Embryonic facial prominence (tissue), 1 donor: ENCODE measurements at regions not wholly inside any gene's neighbourhood (a gene's known extent, or its start where the extent isn't known, plus 50 kb on each side); places are given as distances from the start of the nearest gene placed in this dataset.
"Not testable (repeated sequence)": the region's sequence is repeated elsewhere in the genome, so short reads cannot be mapped to it uniquely, and the experiment has no call there.

ENCODE experiments used
- DNase-seq: peaks from one replicate; pipeline ENCODE4 v3.0.0-alpha.2; 2016; ENCODE audit errors: extremely low spot score

DNA sequence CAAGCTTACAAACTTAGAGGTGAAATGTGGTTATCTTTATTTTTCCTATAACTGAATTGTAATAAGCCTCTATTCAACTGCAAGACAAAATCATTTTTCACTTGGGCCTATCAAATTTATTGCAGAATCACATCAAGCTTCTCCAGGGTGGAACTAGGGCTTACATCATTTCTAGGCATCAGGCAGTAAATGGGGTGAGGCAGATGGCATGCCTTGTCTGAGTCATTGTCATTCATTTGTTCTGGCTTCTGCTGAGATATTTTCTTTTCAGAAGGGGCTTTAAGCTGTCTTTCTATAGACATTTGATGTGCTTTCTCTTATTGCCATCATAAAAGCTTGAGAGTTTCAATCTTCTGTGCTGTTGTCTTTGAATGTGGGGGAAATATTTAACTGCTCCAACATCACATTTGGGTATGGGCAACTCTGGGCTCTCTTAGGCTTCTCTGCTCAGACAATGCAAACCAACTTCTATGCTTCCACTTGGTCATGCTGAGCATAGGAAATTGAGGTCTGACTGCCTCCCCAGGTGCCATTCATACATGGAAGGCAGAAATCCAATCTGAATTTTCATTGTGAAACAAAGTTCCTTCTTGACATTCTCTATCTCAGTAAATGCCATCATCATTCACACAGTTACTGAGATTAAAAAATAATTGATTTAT lies 225.8 kb upstream of the GIMD1 start:
- no peak for DNase-seq

DNA sequence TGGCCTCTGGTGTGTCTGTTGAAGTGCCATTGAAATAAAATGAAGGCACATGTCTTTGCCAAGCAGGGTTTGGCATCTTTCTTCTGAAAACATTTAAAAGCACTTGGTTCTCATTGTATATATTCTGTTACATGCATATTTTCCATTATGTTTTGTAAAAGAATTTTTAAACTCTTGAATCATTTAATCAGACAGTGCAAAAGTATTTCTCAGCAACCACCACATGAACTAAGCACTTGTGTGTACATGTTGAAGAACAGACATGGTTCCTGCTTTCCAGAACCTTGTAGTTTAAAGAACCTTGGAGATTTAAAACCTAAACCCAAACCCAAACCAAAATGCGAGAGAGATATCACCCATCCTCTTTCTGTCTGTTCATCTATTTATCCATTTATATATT lies 220.3 kb upstream of the GIMD1 start:
- DNase-seq, result peak; percentile 18

DNA sequence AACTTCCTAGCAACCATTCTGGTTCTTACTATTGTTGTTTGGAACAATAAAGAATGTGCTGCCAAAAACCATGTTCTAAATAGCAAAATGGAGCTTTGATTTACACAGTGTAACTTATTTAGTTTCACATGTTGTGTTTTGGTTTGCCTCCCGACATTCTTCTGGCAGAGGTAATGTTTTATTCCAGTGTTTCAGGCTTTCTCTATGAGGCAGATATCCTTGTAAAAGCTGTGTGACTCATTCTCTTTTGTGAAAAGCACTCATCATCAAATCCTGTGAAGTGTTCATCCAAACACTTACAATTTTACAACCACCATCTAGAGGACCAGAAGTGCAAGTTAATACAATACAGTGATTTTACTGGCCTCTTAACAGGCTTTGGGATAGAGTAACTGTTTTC lies 219.0 kb upstream of the GIMD1 start:
- no peak for DNase-seq

DNA sequence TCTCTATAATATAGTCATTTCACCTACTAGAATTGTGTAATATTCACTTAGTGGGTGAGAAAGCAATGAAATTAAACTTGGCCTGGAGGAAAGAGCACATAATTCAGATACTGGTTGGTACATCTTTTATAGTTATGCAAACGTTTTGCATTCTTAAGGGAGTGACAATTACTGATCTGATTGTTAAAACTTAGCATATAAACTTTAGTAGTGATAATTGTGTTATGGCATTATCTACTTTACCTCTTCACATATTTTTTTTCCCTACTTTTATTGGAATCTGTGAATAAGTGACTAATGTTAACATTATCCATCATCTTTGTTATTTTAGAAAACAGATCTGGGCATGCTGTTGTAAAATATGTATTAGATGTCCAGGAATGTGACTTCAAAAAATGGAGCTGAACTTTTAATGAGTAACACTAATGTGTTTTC lies 217.4 kb upstream of the GIMD1 start:
- DNase-seq, result no peak

DNA sequence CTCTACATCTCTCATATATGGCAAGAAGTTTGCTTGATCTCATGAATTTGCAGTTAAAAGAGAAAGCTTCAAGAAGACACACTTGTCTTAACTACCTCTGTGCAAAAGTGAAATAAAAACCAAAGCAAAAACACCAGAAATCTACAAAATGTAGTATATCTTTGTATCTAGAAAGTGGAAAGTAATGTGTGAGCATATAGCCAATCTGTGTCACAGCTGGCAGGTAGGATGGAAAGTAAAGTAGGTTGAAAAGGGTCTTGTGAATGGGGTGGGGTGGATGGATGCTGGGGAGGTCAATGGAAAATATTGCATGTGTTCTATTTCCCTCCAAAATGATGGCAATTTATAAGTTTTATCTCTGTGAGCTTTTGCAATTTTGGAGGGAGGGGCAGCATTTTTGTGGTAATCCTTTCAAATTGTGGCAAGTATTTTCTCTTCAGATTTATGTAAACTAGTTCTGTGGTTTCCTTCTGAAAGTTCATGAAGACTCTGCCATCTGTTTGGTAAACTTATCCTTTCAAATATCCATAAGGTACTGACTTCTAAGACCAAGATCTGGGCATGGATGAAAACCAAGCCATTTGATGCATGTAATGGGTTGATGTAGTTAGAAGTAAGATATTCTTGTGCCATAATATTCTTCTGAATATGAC lies 215.9 kb upstream of the GIMD1 start:
- no peak for DNase-seq

DNA sequence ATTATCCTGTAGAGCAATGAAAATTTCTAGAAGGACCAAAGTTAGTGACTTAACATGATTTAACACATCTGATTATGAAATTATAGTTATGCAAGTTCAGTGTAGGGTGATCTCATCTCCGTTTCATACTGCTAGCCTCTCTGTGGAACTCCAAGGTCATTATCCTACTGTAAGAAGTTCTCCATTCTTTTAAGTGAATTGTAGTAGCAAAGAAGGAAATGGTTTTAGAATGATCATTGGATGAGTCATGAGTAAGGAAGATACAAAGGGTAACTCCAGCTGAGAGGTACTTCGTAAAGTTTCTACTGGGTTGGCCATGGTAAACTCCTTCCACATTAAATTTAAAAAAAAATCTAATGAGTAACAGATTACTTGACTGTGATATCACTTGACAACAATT lies 215.0 kb upstream of the GIMD1 start:
- DNase-seq, result no peak

DNA sequence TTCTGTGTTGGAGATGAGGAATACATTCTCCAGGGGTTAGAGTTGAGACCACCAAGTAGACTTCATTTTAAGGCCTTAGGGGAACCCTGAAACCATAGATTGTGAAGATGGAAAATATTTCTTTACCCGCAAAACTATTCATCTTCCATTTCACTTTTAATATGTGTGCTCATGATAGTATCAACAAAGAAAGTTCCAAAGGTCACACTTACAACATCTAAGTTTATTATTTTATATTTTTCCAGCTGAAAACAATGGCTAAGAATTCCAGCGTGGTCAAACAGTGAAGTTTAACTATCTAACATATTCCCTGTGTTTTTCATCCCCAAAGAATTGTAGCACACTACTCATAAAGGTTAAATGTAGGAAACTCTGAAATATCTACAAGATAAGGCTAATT lies 214.5 kb upstream of the GIMD1 start:
- no peak for DNase-seq

DNA sequence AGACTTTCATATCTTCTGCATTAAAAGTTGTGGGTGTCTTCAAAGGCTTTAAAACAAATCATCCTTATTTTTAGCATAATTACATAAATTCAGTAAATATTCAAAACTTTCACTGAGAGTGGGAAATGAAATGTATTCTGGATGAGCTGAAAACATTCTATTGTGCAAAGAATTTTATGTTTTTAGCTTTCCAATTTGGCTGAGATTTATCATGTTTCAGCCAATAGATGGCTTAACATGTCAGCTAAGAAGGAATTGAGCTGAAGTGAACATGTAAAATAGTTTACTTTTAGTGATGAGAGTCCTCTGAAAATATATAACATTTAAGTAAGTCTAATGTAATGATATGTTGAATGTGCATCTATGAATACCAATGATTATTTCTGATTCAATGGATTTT lies 213.5 kb upstream of the GIMD1 start:
- DNase-seq, result no peak

DNA sequence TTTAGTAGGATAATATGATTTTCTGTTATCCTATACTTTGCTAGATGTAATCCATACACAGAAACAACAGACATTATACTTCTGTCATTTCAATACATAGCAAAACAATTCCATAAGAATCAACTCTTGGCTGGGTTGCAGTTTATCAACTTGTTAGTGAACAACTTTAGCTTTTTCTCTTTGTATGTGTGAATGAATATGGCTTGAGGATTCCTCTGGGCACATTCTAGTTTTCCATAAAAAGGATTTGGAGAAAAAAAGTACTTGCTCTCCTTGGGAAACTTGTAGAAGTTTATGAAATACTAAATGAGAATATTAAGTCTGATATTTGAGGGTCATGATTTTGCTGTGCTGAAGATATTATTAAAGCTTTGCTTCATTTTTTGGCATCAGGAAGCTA lies 210.7 kb upstream of the GIMD1 start:
- no peak for DNase-seq

DNA sequence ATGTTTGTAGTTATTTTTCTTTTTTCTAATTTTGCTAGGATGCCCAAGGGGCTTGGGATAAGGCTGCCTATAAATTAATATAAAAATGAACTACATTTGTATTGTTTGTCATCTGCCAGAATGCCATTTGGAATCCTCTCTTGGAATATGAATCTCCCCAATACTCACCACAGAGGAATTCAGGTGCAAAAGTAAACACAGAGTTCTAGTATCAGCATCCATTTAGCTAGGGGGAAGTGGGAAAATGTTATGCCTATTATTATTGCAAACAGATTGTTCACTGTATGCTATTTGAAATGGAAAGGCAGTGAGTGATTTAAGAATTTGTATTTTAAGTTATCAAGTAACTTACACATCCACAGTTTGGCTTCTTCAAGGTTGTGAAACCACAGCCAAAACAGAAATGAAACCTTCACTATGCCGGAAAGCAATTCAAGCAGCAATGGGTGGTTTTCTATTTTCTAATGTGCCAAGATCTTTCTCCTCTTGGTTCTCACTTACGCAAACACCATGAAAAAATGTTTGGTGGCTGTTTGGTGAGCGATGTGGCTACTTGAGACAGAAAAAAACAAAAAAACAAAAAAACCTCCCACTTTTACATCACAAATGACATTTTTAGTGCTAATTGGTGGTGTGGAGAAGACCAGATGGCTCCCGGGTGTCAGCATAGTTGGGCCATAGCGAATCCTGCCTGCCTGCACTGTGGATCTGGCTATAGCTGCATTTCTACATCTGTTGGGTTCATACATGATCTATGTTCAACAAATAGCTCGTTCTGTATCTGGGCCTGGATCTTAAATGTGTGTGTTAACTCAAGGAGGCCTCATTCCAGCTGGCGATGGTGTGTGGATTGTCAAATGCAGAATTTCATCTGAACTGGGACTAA lies 200.8 kb upstream of the GIMD1 start:
- DNase-seq, result no peak

DNA sequence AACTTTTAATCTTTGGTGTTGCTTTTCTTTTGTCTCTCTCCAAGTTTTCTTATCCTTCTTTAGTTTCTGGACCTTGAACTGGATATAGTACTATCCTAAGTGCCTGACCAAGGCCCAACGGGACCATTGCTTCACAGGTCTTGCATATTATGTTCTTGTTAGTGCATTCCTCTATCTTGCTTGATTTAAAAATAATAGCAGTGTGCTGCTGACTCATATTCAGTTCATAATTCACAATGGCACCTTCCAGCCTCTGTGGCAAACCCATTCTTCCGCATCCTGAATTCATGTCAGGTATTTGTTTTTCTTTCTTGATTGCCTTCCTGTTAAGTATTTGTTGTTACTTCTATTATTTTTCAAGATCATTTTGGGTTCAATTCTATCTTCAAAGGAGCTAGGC lies 197.1 kb upstream of the GIMD1 start:
- no peak for DNase-seq

DNA sequence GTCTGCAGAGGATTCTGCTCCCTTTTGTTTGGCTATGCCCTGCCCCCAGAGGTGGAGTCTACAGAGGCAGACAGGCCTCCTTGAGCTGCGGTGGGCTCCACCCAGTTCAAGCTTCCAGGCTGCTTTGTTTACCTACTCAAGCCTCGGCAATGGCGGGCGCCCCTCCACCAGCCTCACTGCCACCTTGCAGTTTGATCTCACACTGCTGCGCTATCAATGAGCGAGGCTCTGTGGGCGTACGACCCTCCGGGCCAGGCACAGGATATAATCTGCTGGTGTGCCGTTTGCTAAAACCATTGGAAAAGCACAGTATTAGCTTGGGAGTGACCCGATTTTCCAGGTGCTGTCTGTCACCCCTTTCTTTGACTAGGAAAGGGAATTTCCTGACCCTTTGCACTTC lies 195.1 kb upstream of the GIMD1 start:
- not testable (repeated sequence) for DNase-seq

DNA sequence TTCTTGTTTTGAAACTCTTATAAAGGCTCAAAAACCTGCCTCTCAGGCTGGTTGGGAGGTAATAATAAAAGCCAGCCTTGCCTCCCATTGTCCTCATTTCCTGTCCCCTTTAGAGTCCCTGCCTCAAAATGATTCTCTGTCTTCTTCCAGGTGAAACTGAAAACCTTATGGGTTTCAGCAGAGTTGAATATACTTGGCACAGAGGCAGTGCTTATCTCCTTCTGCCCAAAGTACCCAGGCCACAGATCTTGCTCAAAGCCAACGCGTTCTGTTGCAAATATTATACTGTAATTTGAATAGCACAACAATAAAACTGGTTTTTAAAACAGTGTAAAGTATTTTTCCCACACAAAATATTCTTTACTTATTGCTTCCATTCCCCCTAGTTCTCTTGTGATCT lies 183.1 kb upstream of the GIMD1 start:
- no peak for DNase-seq

DNA sequence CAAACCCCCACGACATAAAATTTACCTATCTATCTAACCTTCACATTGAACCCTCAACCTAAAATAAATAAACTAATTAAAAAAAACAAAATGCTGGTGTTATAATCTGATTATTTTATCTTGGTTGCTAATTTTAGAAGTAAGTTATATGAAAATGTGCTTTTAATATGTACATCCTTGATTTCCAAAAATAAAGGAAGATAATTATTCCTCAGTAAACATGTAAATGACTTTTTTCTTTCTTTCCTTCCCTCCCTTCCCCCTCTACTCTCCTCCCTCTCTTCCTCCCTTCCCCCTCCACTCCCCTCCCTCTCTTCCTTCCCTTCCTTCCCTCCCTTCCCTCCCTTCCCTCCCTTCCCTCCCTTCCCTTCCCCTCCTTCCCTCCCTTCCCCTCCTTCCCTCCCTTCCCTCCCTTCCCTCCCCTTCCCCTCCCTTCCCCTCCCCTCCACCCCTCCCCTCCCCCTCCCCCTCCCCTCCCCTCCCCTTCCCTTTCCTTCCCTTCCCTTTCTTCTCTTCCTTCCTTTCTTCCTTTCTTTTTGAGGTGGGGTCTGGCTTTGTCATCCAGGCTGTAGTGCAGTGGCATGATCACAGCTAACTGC lies 180.0 kb upstream of the GIMD1 start:
- no peak for DNase-seq

DNA sequence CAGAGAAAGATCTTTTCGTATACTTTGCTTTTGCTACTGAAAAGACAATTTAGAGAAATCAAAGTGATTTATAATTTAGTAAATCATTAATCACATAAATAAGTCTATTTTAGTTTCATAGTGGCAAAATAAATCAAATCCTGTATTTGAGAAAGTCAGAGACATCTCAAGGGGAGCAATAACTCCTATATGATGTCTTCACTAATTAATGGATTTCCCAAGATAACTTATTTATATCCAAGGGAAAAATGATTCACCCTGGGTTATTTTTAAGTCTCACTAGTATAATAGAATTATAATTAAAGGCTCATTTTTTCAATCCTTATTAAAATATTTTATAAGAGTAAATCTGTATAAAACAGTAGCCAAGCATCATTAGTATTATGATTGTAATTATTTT lies 177.8 kb upstream of the GIMD1 start:
- no peak for DNase-seq

DNA sequence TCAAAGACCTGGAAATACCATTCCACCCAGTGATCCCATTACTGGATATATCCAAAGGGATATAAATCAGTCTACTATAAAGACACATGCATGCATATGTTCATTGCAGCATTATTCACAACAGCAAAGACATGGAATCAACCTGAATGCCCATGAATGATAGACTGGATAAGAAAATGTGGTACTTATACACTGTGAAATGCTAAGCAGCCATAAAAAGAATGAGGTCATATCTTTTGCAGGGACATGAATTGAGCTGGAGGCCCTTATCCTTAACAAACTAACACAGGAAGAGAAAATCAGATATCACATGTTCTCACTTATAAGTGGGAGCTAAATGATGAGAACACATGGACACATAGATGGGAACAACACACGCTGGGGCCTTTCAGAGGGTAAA lies 174.0 kb upstream of the GIMD1 start:
- not testable (repeated sequence) for DNase-seq

DNA sequence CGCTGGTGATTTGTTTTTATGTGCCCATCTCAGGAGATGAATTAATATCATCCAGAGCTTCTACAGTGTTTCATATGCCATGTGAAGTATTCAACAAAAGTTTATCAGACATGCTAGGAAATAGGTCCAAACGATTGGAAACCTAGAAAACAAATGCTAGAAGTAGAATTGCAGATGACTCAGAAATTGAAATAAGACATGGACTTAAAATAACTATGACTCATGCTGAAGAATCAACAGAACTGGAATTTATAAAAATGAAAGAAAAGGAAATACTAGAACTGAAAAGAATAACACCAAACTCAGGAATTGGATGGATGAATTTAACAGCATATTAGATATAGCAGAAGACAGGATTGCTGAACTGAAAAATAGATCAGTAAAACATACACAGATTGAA lies 172.7 kb upstream of the GIMD1 start:
- DNase-seq, result no peak

DNA sequence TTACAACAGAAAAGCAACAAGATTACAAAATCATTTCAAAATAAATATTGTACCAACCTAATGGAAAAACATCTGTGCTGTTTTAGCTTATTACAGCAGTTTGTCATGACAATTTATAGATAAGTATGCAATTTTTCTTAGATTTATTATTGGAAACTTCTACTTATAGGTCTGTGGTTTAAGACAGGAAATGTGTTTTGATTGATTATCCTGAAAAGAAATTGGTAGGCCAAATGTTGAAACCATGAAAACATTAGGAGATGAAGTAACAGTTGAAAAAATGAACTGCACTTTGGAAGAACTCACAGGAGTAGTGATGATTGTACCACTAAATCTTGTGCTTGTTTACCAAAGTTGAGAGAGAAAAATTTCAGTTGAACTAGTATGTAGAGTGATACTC lies 162.2 kb upstream of the GIMD1 start:
- no peak for DNase-seq

DNA sequence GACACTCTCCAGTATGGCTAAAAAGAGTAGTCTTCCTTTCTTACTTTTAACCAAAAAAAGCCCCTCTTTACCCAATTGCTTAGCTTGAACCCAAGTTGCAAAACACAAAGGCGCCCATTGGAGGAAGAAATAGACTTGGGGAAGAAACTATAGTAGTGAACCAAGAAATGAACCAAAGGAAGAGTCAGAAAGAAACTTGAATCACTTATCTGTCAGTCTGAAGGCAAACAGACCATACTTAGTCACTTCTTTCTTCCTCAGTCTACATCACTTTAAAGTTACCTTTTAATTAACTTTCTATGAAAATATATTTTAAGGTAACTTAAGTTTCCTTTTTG lies 161.4 kb upstream of the GIMD1 start:
- DNase-seq, result no peak

DNA sequence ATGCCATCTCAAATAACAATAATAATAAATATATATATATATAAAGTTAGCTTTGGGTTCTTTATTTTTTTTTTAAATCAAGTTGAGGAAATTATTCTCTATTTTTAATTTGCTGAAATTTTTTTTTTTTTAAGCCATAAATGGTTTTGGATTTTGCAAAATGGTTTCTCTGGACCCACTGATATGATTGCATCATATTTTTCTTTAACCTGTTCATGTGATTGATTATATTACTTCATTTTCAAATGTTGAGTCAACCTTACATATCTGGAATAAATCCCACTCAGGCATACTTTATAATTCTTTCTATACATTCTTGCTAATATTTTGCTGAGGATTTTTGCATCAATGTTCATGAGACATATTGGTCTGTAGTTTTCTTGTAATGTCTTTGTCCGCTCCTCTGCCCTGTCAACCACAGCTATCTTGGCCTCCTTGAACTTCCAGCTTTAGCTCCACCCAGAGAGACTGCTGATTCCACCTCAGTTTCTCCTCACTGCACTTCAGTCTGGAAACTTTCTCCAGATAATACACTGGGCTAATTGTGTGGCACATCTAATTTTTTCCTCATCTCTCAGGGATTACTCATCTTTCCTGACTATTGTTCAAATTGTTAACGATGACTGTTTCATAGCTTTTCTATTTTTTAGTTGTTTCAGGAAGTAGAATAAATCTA lies 160.9 kb upstream of the GIMD1 start:
- DNase-seq, result no peak

DNA sequence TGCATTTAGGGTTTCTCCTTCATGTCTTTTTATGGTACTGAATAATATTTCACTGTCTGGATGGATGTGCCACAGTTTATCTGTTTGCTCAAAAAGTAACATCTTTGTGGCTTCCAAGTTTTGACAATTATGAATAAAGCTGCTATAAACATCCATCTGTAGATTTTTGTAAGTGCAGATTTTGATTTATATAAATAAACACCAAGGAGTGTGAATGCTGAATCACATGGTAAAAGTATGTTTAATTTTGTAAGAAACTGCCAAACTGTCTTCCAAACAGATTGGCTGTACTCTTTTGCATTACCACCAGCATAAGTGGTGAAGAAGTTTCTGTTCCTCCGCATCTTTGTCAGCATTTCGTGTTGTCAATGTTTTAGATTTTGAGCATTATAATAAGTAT lies 158.7 kb upstream of the GIMD1 start:
- DNase-seq, result no peak

DNA sequence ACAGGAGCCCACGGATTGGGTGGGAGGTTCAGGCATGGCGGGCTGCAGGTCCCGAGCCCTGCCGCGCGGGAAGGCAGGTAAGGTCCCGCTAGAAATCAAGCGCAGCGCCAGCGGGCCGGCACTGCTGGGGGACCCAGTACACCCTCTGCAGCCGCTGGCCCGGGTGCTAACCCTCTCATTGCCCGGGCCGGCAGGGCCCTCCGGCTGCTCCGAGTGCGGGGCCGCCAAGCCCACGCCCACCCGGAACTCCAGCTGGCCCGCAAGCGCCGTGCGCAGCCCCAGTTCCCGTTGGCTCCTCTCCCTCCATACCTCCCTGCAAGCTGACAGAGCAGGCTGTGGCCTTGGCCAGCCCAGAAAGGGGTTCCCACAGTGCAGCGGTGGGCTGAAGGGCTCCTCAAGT lies 156.8 kb upstream of the GIMD1 start:
- DNase-seq, result not testable (repeated sequence)
